GM18508 (cell line): ENCODE measurements at regions not wholly inside any gene's neighbourhood (a gene's known extent, or its start where the extent isn't known, plus 50 kb on each side); places are given as distances from the start of the nearest gene placed in this dataset.
"Not testable (repeated sequence)": the region's sequence is repeated elsewhere in the genome, so short reads cannot be mapped to it uniquely, and the experiment has no call there.

Experiments
- ATAC-seq: cut with Tn5 transposase; IDR thresholded peaks from one replicate; pipeline ENCODE4 v1.9.1; 2021; ENCODE audit warnings: moderate number of reproducible peaks; ENCODE audit not compliant: insufficient read depth, unreplicated experiment

GRCh38 chr1:81548918-81549587 lies 251.7 kb upstream of the ADGRL2 start:
- ATAC-seq = peak; percentile 35

- peak; percentile 77 for ATAC-seq
Measured at GRCh38 chr1:81547912-81548303, 252.8 kb upstream of the ADGRL2 start.

GRCh38 chr1:81547261-81547911 lies 253.3 kb upstream of the ADGRL2 start:
- peak; percentile 1 for ATAC-seq

- ATAC-seq = no peak
Measured at GRCh38 chr1:81545734-81546133, 255.0 kb upstream of the ADGRL2 start.

- ATAC-seq = no peak
Measured at GRCh38 chr1:81543764-81544163, 257.0 kb upstream of the ADGRL2 start.

GRCh38 chr1:81542196-81542595 lies 258.5 kb upstream of the ADGRL2 start:
- no peak for ATAC-seq

GRCh38 chr1:81540216-81540615 lies 260.5 kb upstream of the ADGRL2 start:
- no peak for ATAC-seq

GRCh38 chr1:81529014-81529413 lies 271.7 kb upstream of the ADGRL2 start:
- ATAC-seq = no peak

GRCh38 chr1:81525085-81525484 lies 275.6 kb upstream of the ADGRL2 start:
- no peak for ATAC-seq

GRCh38 chr1:81519987-81520386 lies 280.7 kb upstream of the ADGRL2 start:
- ATAC-seq = no peak

- ATAC-seq = no peak
Measured at GRCh38 chr1:81517987-81518386, 282.7 kb upstream of the ADGRL2 start.

- ATAC-seq = no peak
Measured at GRCh38 chr1:81513796-81514354, 286.9 kb upstream of the ADGRL2 start.

- ATAC-seq = no peak
Measured at GRCh38 chr1:81512252-81513003, 288.3 kb upstream of the ADGRL2 start.

GRCh38 chr1:81511281-81511680 lies 289.5 kb upstream of the ADGRL2 start:
- no peak for ATAC-seq

- no peak for ATAC-seq
Measured at GRCh38 chr1:81510701-81511100, 290.0 kb upstream of the ADGRL2 start.

- ATAC-seq = no peak
Measured at GRCh38 chr1:81509594-81509993, 291.1 kb upstream of the ADGRL2 start.

- ATAC-seq = no peak
Measured at GRCh38 chr1:81506699-81507098, 294.0 kb upstream of the ADGRL2 start.

- ATAC-seq = peak; percentile 96
Measured at GRCh38 chr1:81505831-81506230, 294.9 kb upstream of the ADGRL2 start.

- ATAC-seq = not testable (repeated sequence)
Measured at GRCh38 chr1:81504820-81505219, 295.9 kb upstream of the ADGRL2 start.

GRCh38 chr1:81502705-81503104 lies 298.0 kb upstream of the ADGRL2 start:
- ATAC-seq = not testable (repeated sequence)

- ATAC-seq = not testable (repeated sequence)
Measured at GRCh38 chr1:81501485-81501884, 299.2 kb upstream of the ADGRL2 start.
